GM19239 (cell line): ENCODE measurements at regions not wholly inside any gene's neighbourhood (a gene's known extent, or its start where the extent isn't known, plus 50 kb on each side); places are given as distances from the start of the nearest gene placed in this dataset.

Experiments
- DNase-seq: peaks from one replicate; pipeline ENCODE4 v3.0.0; 2011; ENCODE audit warnings: low spot score; ENCODE audit not compliant: insufficient read length
- FAIRE-seq: peaks from 2 replicates; lab custom pipeline; 2011; peaks lifted over from hg19 to GRCh38; lab: Jason Lieb, UNC

DNA sequence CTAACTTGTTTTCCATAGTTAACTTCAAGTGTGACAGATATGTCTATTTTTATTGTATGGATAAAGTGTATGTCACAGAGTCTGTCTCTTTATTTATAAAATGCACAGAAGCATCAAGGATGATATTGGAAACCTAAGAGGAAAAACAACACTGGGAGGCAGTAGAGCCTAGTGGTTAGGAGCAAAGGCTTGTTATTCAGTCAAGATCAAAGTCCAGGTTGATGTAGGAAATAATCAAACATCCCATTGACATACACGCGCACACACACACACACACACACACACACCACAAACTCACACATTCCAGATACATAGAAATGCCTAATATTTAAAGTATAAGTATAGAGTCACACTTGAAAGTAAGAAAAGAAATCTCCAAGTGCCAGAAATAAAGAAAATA lies 206.8 kb downstream of the CHRDL1 start:
- no peak for FAIRE-seq
- no peak for DNase-seq

DNA sequence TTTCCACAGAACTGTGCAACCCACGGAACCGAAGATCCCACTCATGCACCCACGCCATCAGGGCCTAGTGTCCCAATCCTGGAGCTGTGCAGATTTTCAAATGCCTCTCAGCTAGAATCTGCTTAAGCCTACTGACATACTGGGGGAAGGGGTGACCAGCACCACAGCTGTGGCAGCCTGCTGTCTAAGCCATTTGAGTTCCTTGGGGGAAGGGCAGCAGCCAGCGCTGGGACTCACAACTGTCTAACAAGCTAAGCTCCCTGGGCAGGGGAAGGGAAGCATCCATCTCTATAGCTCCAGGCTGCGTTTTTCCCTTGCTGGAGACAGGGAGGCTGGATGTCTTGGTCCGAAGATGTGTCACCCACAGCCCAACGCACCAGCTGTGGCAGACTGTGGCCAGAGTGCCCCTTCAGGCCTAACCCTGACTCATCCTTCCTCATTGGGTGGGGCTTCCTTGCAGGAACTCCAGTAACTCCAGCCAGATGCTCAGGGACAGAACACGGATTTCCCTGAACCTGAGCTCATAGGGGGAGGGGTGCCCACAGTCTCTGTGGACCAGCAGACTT lies 194.8 kb downstream of the CHRDL1 start:
- FAIRE-seq (no peak), DNase-seq (no peak)

DNA sequence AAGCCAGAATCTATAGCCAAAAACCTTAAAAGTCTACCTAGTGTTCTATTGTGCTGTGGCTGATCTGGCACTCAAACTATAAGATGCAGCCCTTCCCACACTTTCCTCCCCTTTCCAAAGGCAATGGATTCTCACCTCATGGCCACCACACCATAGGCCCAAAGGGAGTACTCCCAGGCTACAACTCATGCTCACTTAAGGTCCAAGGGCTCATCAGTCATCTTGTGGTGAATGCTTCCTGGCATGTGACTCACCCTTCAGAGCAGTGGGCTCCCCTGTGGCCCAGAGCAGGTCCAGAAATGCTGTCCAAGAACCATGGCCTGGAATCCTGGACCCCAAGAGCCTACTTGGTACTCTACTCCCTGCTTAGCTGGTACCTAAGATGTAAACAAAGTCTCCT lies 181.0 kb downstream of the CHRDL1 start:
- FAIRE-seq: no peak
- DNase-seq: no peak
